ENCODE measurements at regions not wholly inside any gene's neighbourhood (a gene's known extent, or its start where the extent isn't known, plus 50 kb on each side); places are given as distances from the start of the nearest gene placed in this dataset.

DNA sequence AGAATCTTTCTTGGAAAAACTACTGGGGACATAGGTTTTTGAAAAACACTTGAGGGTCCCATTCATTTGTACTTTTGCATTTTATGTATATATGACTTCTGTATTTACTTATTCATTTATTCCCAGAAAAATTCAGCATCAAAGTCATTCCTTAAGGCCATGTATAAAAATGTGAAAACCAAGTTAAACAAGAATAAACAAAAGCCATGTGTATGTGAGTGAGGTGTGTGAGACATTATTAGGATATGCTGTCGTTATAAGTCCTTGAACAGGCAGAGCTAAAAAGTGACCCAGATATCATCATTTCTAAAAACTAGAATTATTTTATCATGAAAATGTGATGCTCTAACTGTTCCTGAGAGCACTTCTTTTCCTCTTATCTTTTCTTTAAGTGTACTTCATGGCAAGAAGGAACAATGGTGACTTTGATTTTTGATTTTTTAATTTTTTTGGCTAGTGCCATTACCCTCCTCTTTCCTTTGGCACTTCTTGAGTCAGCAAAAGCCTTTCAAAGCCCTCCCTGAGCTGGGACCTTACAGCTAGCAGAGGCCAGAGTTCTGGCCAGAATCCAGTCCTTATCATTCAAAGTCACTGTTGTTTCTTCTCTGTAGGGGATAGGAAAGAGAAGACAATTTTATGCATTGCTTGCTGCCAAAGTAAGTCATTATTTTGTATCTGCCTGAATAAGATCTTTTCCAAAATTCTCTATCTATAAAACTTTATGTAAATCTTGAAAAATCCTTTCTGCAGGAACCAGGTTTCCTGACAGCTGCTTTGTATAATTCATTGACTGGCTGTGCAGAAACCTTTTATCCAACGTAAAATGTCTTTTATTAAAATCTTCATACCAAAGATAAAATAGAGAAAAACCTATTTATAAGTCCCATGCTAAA, 419.7 kb upstream of the PRICKLE1 start:
- DNase-seq = no peak

DNA sequence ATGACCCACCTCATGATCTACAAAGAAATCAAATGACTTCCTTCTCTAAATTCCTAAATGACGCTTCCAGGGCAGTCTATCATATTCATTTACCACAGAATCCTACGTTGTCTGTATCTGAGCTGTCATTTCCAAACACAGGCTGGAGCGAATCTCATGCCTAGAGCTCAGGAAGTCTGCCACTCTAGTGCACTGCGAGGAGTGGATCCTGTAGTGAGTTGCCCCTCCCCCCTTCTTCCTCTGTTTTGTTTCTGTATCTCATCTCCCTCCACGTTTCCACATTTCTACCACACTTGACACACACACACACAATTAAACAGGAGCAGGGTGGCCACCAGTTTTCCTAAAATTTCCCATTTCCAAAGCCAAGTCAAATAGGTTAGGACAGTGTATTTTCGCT, 415.4 kb upstream of the PRICKLE1 start:
- no peak for DNase-seq

DNA sequence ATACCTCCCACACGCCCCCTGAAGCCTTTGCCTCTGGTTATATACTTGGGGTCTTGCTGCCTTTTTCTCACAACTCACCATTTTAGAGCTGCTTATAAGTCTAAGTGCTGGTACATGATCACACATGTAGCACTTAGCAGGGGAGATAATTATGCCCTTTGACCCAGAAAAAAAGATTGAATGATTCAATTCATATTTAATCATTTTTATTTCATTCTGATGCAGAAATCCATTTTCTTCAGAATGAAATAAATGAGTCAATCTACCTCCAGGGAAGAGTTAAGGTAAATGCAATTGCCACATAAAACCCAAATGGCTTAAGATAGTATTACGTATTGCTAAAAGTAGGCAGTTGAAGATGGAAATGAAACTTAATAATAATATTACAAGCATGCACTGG, 414.6 kb upstream of the PRICKLE1 start:
- DNase-seq = no peak

DNA sequence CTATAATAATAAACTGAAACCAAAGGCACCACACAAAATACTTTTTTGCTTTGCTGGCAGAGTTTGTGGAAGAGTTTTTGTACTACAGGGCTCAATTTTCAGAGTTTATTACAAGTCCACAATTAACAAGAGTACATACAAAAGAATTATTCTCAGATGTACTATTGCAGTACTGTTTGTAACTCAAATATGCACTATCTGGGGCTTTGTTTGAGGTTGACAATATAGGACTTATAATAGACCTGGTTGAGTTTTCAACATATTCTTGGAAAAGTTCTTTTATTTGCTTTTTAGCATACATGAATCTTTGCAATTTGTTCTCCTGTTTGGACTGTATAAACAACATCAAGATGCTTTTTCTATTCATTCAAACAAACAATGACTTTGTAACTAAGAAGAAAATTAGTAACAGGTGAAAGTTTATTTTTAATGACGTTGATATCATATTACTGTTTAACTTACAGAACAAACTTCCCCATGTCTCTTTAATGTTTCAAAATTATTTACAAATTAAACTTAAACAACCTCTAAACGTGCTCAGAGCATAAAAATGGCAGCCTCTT, 407.4 kb upstream of the PRICKLE1 start:
- DNase-seq = no peak

DNA sequence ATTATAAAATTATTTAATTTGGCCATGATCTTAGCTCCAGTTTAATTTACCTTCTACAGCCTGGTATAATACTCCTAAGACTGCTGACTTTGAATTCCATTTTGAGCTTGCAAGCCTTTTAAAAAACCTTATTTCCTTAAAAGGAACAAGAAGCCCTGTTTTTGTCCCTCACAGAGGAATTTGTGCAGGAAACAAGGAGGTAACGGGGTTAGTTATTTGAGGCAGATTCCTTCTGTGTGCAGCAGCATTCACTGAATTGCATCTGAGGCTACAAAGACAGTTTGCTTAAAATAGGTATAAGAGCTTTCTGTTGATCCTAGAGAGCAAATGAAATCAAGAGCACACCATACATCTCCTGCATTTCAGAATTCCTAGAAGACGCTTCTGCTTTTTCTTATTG, 403.3 kb upstream of the PRICKLE1 start:
- no peak for DNase-seq

DNA sequence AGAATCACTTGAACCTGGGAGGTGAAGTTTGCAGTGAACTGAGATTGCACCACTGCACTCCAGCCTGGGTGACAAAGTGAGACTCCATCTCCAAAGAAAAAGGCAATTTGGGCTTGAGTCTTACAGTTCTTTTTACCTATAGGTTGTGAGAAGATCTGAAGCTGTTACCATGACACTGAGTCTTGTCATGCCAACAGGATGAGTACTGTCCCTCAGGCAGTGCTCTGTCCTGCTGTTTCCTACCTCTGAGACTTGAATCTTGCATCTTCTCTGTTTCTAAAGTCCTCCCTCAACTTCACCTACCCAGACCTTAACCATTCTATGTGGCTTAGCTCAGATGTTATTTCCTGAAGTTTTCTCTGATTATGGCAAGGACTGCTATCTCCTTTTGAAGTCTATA, 400.8 kb upstream of the PRICKLE1 start:
- no peak for DNase-seq

DNA sequence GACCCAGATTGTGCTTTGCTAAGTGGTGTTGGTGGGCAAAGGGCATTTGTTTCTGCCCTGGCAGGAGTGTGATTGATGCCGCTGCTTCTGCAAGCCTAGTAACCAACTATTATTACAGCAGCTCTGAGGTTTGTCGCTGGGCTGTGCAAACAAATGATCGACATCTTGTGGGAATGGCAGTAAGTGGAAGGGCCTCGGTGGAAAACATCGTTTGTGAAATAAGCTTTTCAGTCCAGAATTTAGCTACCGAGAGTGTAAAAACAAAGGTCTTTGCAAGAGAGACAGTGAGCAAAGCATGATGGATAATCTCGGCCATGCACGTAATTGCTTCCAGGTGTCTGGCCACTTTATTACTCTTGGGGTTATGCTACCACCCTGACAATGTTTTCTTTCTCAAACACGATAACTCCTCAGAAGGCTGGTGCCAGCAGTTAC, 397.7 kb upstream of the PRICKLE1 start:
- no peak for DNase-seq

DNA sequence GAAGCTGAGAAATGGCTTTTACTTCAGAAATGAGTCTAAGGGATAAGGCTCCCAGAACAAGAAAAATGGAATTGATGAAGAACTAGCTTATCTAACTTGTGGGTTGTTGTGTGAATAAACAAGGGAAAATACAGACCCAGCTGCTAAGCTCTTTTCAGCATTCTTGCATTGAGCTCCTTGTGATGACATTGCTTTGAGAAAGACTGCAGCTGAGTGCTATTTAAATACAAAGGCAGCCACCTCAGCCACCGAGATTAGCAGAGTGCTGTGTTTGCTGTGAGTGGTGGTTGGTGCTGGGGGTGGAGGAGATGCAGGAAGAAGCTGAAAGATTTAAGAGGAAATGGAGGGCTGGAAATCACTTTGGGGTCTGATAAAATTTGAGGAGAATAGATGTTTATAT, 396.0 kb upstream of the PRICKLE1 start:
- no peak for DNase-seq

DNA sequence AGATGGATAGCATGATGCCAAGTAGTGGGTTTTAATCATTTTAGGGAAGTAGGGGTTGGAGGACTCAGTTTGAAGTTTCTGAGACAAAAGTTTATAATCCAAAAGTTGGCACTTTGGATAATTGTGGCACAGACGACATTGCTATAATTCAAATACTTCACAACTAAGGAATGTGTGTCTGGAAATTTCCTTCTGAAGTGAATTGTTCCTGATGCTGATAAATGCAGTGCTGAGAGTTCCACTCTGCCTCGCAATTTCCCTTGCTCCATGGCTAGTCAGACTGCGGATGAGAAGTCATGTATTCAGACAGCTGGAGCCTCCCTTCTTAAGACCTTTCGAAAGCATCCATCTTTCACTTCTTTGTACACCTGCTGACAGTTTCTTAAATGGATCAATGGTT, 393.3 kb upstream of the PRICKLE1 start:
- no peak for DNase-seq

DNA sequence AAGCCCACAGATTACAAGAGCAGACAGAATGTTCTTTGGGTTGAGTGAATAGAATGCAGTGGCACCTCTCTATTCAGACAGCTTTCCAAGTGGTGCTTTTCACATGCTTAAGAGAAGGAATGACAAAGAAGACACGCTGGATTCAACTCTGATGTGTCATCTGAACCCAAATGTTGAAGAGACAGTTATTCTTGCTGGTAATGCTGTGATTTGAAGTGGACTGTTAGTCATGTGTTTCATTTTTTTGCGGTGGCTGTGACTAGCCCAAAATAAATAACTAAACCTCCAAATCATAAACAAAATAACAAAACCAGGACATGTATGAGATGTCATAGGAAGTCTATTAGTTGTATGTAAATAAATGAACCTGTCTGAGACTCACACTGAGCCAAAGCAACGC, 391.8 kb upstream of the PRICKLE1 start:
- DNase-seq = no peak

DNA sequence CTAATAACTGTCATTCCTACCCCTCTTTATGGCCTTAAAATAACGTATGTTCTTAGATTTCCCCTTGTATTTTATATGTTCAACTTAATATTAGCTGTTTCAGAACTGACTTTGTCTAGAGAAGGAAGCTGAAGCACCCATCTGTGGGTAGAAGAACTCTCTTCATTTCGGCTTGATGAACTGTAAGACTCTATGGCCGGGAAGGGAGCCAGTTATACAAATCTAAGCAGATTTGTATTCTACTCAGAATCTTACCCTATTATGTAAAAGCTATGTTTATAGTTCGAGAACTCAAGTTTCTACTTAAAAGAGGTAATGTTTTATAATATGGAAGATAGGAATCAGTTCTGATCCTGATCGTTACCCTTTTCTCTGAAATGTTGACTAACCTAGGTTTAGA, 390.9 kb upstream of the PRICKLE1 start:
- no peak for DNase-seq

DNA sequence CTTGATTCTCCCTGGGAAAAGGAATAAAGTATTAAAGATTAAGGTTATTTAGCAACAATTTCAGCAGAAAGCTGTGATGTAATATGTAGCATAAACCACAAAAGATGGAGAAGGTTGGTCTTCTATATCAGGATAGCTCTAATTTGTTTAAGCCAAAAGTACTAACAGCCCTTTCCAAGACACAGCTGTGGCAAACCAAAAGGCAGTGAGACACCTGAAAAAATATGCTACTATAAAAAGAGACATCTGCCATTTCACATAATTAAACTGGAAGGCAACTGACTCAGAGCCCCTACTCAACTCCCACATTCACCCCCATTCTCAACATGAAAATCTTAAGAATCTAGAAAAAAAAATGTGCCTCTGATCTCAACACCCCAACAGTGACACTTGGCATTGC, 390.2 kb upstream of the PRICKLE1 start:
- DNase-seq = no peak

DNA sequence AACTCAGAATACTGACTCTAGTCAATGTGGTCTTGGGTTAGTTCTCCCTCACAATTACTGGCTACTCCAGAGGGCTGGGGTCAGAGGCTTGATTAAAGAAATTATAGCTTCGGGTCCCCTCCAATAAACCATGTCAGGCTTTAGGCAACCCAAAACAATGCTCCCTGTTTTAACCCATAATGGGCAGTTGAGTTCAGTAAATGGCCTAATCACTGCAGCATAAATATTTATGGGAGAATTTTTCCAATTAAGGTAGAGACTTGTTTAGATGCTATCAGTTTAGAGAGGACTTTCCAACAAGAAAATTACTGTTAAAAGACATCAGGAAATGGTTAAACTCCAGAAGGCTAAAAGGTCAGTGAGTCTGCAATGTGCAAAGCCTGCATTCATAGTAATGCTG, 389.2 kb upstream of the PRICKLE1 start:
- DNase-seq = no peak

DNA sequence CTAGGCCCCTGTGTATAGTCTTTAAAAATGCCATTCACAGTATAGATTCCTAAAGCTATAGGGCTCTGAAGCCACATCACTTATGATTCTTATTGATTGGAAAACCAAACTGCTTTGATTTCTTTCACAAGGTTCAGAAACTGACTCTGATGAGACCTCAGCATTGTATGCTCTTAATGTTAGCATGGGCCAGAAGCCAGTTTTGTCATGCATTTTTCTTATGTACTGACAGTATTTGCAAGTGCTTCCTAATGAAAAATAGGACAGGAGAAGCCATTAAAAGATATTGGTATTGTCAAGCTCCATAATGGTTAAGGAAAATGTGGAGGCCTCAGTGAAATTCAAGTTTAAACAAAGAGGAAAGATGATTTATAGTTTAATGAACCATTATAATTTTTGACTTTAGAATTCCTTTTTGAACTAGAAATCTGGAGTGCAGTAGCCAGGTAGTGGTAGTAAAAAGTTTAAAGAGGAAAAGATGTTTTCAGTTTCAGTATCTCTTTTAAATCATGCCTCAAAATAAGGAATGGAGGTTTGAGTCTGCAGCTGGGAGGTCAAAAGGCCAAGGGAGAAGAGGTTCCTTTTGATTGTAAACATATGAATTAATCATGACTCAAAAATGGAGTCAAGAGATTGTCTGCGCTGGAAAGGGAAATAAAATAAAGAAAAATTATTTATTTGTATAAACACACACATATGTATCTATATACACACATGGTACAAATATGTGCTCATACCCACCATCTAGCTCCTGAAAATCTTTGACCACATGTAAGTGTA, 388.1 kb upstream of the PRICKLE1 start:
- DNase-seq = no peak

DNA sequence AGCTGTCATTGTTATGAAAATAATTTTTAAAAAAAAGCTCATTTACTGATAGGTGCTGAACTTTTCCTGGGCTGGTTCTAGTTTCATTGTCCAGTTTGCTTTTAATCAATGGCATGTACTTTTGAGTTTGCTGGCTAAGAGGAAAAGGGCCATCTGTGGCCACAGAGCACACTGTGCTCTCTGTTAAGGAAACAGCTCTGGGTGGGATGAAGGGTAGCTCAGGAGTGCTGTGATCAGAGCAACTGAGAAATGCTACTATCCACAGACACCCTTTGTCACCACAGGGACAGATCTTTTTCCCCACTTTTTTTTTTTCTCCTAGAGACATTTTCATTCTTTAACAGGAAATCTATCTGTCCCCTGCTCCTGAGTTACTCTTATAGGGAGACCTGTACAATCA, 387.1 kb upstream of the PRICKLE1 start:
- no peak for DNase-seq

DNA sequence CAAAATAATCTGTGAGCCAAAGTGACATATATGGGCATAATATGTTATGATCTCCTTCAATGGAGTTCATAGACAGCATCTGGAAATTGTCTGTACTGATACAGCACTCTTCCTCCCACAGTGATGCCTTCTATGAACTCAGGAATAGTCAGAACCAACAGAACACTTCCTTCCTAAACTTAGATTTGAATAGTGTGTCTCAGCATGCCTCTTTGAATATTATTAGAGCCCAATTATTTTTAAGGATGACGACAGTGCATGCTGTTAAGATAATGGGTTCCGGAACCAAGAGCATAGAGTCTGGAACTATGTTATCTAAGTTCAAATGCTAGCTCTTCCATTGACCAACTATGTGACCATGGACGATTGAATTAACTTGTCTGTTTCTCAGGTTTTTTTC, 386.6 kb upstream of the PRICKLE1 start:
- DNase-seq = no peak

DNA sequence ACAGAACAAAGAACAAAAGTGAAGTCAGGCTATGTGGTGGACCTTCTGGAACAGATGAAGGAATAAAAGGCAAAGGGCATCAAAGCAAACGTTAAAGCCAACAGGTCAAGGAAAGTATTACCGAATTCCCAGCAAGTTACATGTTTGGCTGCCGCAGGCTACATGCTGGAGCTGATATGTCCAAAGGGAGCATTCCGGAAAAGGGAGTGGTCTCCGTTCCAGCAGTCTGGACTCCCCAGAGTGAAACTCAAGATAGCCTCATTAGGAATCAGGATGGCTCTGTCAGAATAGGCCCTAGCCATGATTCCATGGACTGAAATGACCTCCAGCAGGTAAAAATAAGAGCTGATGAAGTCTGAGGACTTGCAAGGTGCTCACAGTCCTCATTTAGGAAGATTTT, 379.8 kb upstream of the PRICKLE1 start:
- no peak for DNase-seq

DNA sequence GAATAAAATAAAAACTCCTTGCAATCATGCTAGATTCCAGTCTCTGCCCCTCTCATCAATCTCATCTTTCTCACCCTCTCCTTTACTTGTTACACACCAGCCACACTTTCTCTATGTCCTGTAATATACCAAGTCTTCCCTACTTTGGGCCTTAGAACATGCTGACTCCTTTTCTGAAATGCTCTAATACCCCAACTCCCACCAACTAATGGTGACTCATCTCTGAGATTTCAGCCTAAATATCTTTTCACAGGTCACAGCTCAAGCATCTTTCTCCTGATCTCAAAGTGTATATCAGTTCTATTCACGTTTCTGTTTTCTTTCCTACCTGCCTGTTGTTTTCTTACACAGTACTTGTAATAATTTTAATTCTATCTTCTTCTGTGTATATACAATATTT, 378.9 kb upstream of the PRICKLE1 start:
- DNase-seq = no peak

DNA sequence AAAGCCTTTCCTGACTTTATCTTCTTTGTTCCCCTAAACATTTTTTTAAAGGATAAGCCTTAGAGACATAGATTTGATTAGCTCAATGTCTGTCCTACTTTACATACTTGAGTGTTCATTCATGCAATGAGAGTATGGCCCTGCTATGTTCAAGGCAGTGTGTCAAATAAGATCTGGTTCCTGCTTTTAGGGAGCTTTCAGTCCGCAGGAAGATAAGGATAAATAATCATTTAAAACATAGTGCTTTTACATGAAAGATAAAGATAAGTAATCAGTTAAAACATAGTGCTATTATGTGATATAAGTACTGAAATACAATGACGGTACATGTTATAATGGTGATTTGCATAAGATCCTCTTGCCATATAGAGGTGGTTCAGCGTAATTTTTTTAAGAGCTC, 378.3 kb upstream of the PRICKLE1 start:
- no peak for DNase-seq

DNA sequence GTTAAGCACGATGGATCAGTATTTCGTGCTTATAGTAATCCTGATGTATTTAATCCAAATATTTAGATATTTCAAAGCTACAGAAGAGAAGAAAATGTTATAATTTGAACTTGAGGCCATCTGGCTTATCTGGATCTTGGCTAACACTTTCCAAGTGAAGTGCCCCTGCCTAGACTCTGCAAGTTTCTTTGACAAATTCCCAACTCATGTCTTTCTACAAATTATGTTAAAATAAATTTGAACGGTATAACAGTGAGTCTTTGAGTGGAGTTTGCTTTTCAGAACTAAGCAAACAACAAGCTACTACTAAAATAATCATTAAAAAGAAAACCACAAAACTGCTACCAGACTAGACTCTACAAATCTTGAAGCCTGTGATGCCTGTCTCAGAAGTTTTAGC, 374.4 kb upstream of the PRICKLE1 start:
- no peak for DNase-seq

DNA sequence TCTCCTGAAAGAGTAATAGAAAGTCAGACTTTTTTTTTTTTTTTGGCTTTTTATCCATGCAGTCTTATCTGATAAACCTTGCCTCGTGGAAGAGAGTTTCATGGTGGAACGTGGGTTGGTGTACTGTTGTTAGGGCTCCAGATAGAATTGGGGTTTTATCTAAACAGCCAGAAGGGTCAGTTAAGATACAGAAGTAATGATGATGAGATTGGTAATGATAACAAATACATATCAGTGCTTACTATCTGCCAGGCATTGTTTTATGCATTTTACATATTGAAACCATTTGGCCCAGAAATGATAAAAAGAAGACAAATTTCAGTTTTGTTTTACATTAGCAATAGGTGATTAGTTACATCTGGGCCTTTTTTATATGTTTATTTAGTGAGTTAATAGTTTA, 372.8 kb upstream of the PRICKLE1 start:
- DNase-seq = no peak

DNA sequence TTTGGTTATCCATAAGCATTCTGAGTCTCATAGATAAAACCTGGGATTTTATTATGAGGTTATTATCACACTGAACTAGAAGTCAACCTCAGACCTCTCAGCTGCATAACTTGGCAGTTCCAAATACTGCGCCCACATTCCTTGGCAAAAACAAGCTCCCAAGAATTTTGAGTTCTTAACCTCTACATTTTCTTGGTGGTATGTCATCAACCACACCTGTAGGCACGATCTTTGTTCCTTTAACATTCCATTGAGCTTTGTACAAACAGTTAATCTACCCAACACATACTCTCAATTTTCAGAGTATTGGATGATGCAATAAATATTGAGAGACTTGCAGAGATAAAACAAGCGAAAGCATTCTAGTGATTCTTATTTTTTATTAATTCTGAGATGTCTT, 371.8 kb upstream of the PRICKLE1 start:
- DNase-seq = no peak

DNA sequence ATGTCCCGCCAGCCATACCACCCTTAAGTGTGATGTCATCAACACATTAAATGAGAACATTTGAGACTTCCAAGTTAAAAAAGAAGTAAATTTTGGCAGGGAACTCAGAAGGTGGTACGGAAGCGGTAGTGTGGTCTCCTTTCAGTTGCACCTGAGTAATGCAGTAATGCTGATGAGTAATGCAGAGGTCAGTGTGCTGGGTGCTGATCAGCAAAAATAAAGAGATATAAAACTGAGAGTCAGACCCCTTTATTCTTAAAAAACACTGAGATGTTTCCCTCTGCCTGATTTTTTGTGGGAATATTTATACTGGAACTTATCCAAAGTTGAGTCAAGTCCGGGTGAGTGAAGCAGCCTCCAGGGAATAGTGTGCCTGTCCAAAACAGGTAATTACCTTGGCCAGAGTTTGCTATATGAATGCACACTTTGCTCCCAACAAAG, 370.6 kb upstream of the PRICKLE1 start:
- DNase-seq = no peak

DNA sequence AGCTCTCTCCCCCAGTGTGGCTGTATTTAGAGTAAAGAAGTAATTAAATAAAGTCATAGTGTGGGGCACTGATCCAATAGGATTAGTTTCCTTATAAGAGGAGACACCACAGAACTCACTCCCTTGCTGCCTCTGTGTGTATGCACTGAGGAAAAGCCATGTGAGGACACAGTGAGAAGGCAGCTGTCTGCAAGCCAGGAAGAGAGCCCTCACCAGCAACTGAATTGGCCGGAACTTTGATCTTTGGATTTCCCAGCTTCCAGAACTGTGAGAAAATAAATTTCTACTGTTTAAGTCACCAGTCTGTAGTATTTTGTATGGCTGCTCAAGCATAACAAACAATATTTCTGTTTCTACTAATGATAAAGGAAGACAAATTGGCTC, 368.7 kb upstream of the PRICKLE1 start:
- DNase-seq = no peak
